NCI-H2171 (cell line): ENCODE measurements at regions not wholly inside any gene's neighbourhood (a gene's known extent, or its start where the extent isn't known, plus 50 kb on each side); places are given as distances from the start of the nearest gene placed in this dataset.
"Not testable (repeated sequence)": the region's sequence is repeated elsewhere in the genome, so short reads cannot be mapped to it uniquely, and the experiment has no call there.

Experiments
- DNase-seq: peaks from one replicate; lab custom pipeline; 2025; lab: John Stamatoyannopoulos, UW

- DNase-seq, result no peak
These were observed 147.2 kb upstream of the BCOR start for GRCh38 chrX:40244980-40245379.

GRCh38 chrX:40243755-40244515 lies 146.2 kb upstream of the BCOR start:
- no peak for DNase-seq

- no peak for DNase-seq
These were observed 143.1 kb upstream of the BCOR start for GRCh38 chrX:40240844-40241243.

- no peak for DNase-seq
These were observed 140.0 kb upstream of the BCOR start for GRCh38 chrX:40237731-40238178.

- DNase-seq, result no peak
These were observed 132.9 kb upstream of the BCOR start for GRCh38 chrX:40230646-40231045.

GRCh38 chrX:40227125-40227524 lies 129.4 kb upstream of the BCOR start:
- DNase-seq, result no peak

GRCh38 chrX:40224658-40225057 lies 126.9 kb upstream of the BCOR start:
- DNase-seq, result no peak

GRCh38 chrX:40222612-40223011 lies 124.9 kb upstream of the BCOR start:
- not testable (repeated sequence) for DNase-seq

GRCh38 chrX:40213092-40213491 lies 115.3 kb upstream of the BCOR start:
- DNase-seq, result no peak

GRCh38 chrX:40209951-40210617 lies 112.3 kb upstream of the BCOR start:
- no peak for DNase-seq

GRCh38 chrX:40207626-40208025 lies 109.9 kb upstream of the BCOR start:
- DNase-seq, result no peak

GRCh38 chrX:40205471-40205870 lies 107.7 kb upstream of the BCOR start:
- no peak for DNase-seq

GRCh38 chrX:40202456-40202855 lies 104.7 kb upstream of the BCOR start:
- no peak for DNase-seq

GRCh38 chrX:40201329-40201885 lies 103.6 kb upstream of the BCOR start:
- DNase-seq, result no peak

GRCh38 chrX:40199704-40200103 lies 101.9 kb upstream of the BCOR start:
- DNase-seq, result no peak

- DNase-seq, result no peak
These were observed 99.3 kb upstream of the BCOR start for GRCh38 chrX:40197071-40197470.

- no peak for DNase-seq
These were observed 97.6 kb upstream of the BCOR start for GRCh38 chrX:40195368-40195767.

GRCh38 chrX:40192196-40192595 lies 94.4 kb upstream of the BCOR start:
- no peak for DNase-seq

- no peak for DNase-seq
These were observed 91.9 kb upstream of the BCOR start for GRCh38 chrX:40189637-40190036.

- no peak for DNase-seq
These were observed 91.0 kb upstream of the BCOR start for GRCh38 chrX:40188573-40189417.

GRCh38 chrX:40184968-40185367 lies 87.2 kb upstream of the BCOR start:
- DNase-seq, result no peak

- no peak for DNase-seq
These were observed 84.9 kb upstream of the BCOR start for GRCh38 chrX:40182615-40183014.
